HEK293 (cell line): ENCODE measurements at regions not wholly inside any gene's neighbourhood (a gene's known extent, or its start where the extent isn't known, plus 50 kb on each side); places are given as distances from the start of the nearest gene placed in this dataset.

Source experiments
- CTCF ChIA-PET: fragments of 350-600 bp; formaldehyde crosslinking; extraction: SDS; loops from one replicate; lab custom pipeline; 2021; ENCODE audit warnings: antibody characterized with exemption; lab: Yijun Ruan, JAX
- POLR2A ChIA-PET: fragments of 300-600 bp; formaldehyde crosslinking; extraction: SDS; loops from one replicate; lab custom pipeline; 2020; ENCODE audit warnings: antibody characterized with exemption, inconsistent platforms; lab: Yijun Ruan, JAX
- H3K27ac ChIP-seq: fragments of 200-500 bp; sonication (Bioruptor generic); 2 replicates; pipeline ENCODE4 v1.5.1; 2014; ENCODE audit warnings: low read depth, low read length, control low read depth, inconsistent platforms; ENCODE audit errors: extremely low read depth
- H3K36me3 ChIP-seq, 2 experiments: fragments of 200-500 bp in 1 of 2; sonication (Bioruptor generic) in 1 of 2; 1 replicate in 1 of 2; 2 replicates in 1 of 2; pipeline ENCODE4 v1.5.1; 2014 to 2017; ENCODE audit warnings: inconsistent platforms in 2 of 2, low read length in 2 of 2; ENCODE audit not compliant: control insufficient read depth in 2 of 2, insufficient read depth in 1 of 2
- H3K4me1 ChIP-seq: fragments of 200-500 bp; sonication (Bioruptor generic); 2 replicates; pipeline ENCODE4 v1.5.1; 2014; ENCODE audit warnings: mild to moderate bottlenecking, low read length, inconsistent platforms; ENCODE audit not compliant: control insufficient read depth, insufficient read depth
- H3K4me3 ChIP-seq: 2 replicates; pipeline ENCODE4 v1.5.1; 2011; ENCODE audit warnings: low read depth, mild to moderate bottlenecking, control low read depth, low read length, moderate library complexity
- H3K9me3 ChIP-seq: fragments of 200-500 bp; sonication (Bioruptor generic); 2 replicates; pipeline ENCODE4 v1.5.1; 2014; ENCODE audit warnings: low read depth, low read length, inconsistent platforms; ENCODE audit not compliant: control insufficient read depth, insufficient read depth
- GLI2 ChIP-seq: fragments of 450-650 bp; formaldehyde crosslinking; IDR thresholded peaks from 2 replicates; pipeline ENCODE4; 2017; ENCODE audit warnings: missing biosample characterization, missing genetic modification characterization, low read depth, borderline replicate concordance
- HOXA7 ChIP-seq: sonication (generic); formaldehyde crosslinking; IDR thresholded peaks from 2 replicates; pipeline ENCODE4 v1.8.1; 2022; ENCODE audit warnings: missing genetic modification reagents, borderline replicate concordance
- KLF9 ChIP-seq: fragments of 450-650 bp; formaldehyde crosslinking; IDR thresholded peaks from 2 replicates; pipeline ENCODE4 v1.5.1; 2016; ENCODE audit warnings: missing biosample characterization, missing genetic modification characterization, low read depth
- PATZ1 ChIP-seq: fragments of 450-650 bp; formaldehyde crosslinking; IDR thresholded peaks from 2 replicates; pipeline ENCODE4 v1.5.1; 2016; ENCODE audit warnings: missing biosample characterization, missing genetic modification characterization
- PRDM1 ChIP-seq: fragments of 450-650 bp; formaldehyde crosslinking; IDR thresholded peaks from 2 replicates; pipeline ENCODE4; 2016; ENCODE audit warnings: missing biosample characterization, missing genetic modification characterization
- RBAK ChIP-seq: fragments of 450-650 bp; formaldehyde crosslinking; IDR thresholded peaks from 2 replicates; pipeline ENCODE4 v1.5.1; 2016; ENCODE audit warnings: missing biosample characterization, missing genetic modification characterization
- ZEB2 ChIP-seq: fragments of 450-650 bp; formaldehyde crosslinking; IDR thresholded peaks from 2 replicates; pipeline ENCODE4 v1.5.1; 2016; ENCODE audit warnings: missing biosample characterization, missing genetic modification characterization
- ZFP41 ChIP-seq: fragments of 450-650 bp; formaldehyde crosslinking; IDR thresholded peaks from 2 replicates; pipeline ENCODE4 v1.5.1; 2016; ENCODE audit warnings: missing biosample characterization, missing genetic modification characterization, borderline replicate concordance
- ZNF266 ChIP-seq: fragments of 450-650 bp; formaldehyde crosslinking; IDR thresholded peaks from 2 replicates; pipeline ENCODE4 v1.5.1; 2016; ENCODE audit warnings: missing biosample characterization, missing genetic modification characterization, low read depth
- ZNF354C ChIP-seq: fragments of 450-650 bp; formaldehyde crosslinking; IDR thresholded peaks from 2 replicates; pipeline ENCODE4 v1.5.1; 2016; ENCODE audit warnings: missing biosample characterization, missing genetic modification characterization, low read depth, borderline replicate concordance
- ZNF366 ChIP-seq: fragments of 450-650 bp; formaldehyde crosslinking; conservative IDR thresholded peaks from 2 replicates; pipeline ENCODE4 v1.5.1; 2016; ENCODE audit warnings: missing biosample characterization, missing genetic modification characterization
- ZNF416 ChIP-seq: fragments of 450-650 bp; formaldehyde crosslinking; IDR thresholded peaks from 2 replicates; pipeline ENCODE4 v1.5.1; 2016; ENCODE audit warnings: missing biosample characterization, missing genetic modification characterization
- ZNF423 ChIP-seq: fragments of 450-650 bp; formaldehyde crosslinking; IDR thresholded peaks from 2 replicates; pipeline ENCODE4 v1.5.1; 2016; ENCODE audit warnings: missing biosample characterization, missing genetic modification characterization
- ZNF449 ChIP-seq: fragments of 450-650 bp; formaldehyde crosslinking; IDR thresholded peaks from 2 replicates; pipeline ENCODE4 v1.5.1; 2017; ENCODE audit warnings: missing biosample characterization, mild to moderate bottlenecking, missing genetic modification characterization, moderate library complexity
- ZNF513 ChIP-seq: fragments of 450-650 bp; IDR thresholded peaks from 2 replicates; pipeline ENCODE4 v1.5.1; 2018; ENCODE audit warnings: missing biosample characterization, missing genetic modification characterization
- ZNF521 ChIP-seq: fragments of 450-650 bp; formaldehyde crosslinking; IDR thresholded peaks from 2 replicates; pipeline ENCODE4 v1.5.1; 2017; ENCODE audit warnings: missing biosample characterization, mild to moderate bottlenecking, missing genetic modification characterization
- ZNF530 ChIP-seq: fragments of 450-650 bp; formaldehyde crosslinking; IDR thresholded peaks from 2 replicates; pipeline ENCODE4 v1.5.1; 2016; ENCODE audit warnings: low read depth, missing biosample characterization, missing genetic modification characterization
- ZNF701 ChIP-seq: fragments of 450-650 bp; formaldehyde crosslinking; IDR thresholded peaks from 2 replicates; pipeline ENCODE4 v1.5.1; 2016; ENCODE audit warnings: missing biosample characterization, missing genetic modification characterization
- ZNF777 ChIP-seq: fragments of 450-650 bp; formaldehyde crosslinking; IDR thresholded peaks from 2 replicates; pipeline ENCODE4 v1.5.1; 2017; ENCODE audit warnings: missing biosample characterization, missing genetic modification characterization, borderline replicate concordance
- ZNF837 ChIP-seq: fragments of 450-650 bp; formaldehyde crosslinking; IDR thresholded peaks from 2 replicates; pipeline ENCODE4 v1.5.1; 2016; ENCODE audit warnings: missing biosample characterization, missing genetic modification characterization

- TF ChIP-seq ZNF416 (tag by site-specific recombination) = no peak
- no peak for TF ChIP-seq ZNF530 (tag by site-specific recombination)
- TF ChIP-seq ZNF513 (tag by site-specific recombination) = no peak
- TF ChIP-seq ZNF521 (tag by site-specific recombination) = no peak
- no peak for TF ChIP-seq GLI2 (tag by site-specific recombination)
- no peak for TF ChIP-seq PRDM1
- TF ChIP-seq HOXA7 (CRISPR knock-in tag) = no peak
- TF ChIP-seq ZNF777 = no peak
- TF ChIP-seq ZNF354C (tag by site-specific recombination) = no peak
- TF ChIP-seq ZNF366 (tag by site-specific recombination) = no peak
- Histone ChIP-seq H3K36me3 (no peaks in the 10 kb centered on the region), H3K4me3 (no peak overlapping the region), H3K27ac (no peak overlapping the region), H3K9me3 (no peaks in the 10 kb centered on the region; the same call in 1 of the 2 replicates), H3K4me1 (no peaks in the 10 kb centered on the region)
- CTCF ChIA-PET = interaction anchor here (0.7 kb wide), 1 partner anchor 219 kb away, joined by 3 read pairs; no protein-coding TSS in a partner anchor
- POLR2A ChIA-PET = no interaction called here
Measured at GRCh38 chr2:128467321-128467969, 148.8 kb upstream of the HS6ST1 start.

GRCh38 chr2:128468186-128468920 is 149.7 kb upstream of the HS6ST1 start:
- no peak for TF ChIP-seq ZNF423 (tag by site-specific recombination)
- TF ChIP-seq ZEB2 (tag by site-specific recombination) = no peak
- TF ChIP-seq ZNF266 (tag by site-specific recombination) = no peak
- no peak for TF ChIP-seq KLF9
- no peak for TF ChIP-seq ZFP41
- TF ChIP-seq ZNF701 (tag by site-specific recombination) = no peak
- no peak for TF ChIP-seq PATZ1 (tag by site-specific recombination)
- no peak for TF ChIP-seq ZNF449
- TF ChIP-seq ZNF837 (tag by site-specific recombination) = no peak
- TF ChIP-seq RBAK (tag by site-specific recombination) = no peak
- ChIA-PET CTCF (interaction anchor here (0.7 to 2.4 kb wide), 5 partner anchors 9 to 904 kb away, joined by 3 to 7 read pairs (median 3); no protein-coding TSS in a partner anchor), POLR2A (no interaction called here)
- Histone ChIP-seq H3K9me3 (no peaks in the 10 kb centered on the region; the same call in 1 of the 2 replicates), H3K4me3 (no peak overlapping the region), H3K27ac (no peak overlapping the region), H3K36me3 (no peaks in the 10 kb centered on the region), H3K4me1 (no peaks in the 10 kb centered on the region)
